Neural cell (in vitro differentiated cells): ENCODE measurements at regions not wholly inside any gene's neighbourhood (a gene's known extent, or its start where the extent isn't known, plus 50 kb on each side); places are given as distances from the start of the nearest gene placed in this dataset.

Experiments used
- H2AFZ ChIP-seq: fragments of 200-600, 300-800 bp; sonication (generic), shearing (Covaris generic); 2 replicates; pipeline ENCODE4 v1.6.0; 2014; ENCODE audit warnings: low read depth, mild to moderate bottlenecking, antibody characterized with exemption, low read length, moderate library complexity
- H3F3A ChIP-seq: fragments of 200-600 bp; shearing (Covaris generic); 2 replicates; pipeline ENCODE4 v1.6.1; 2016; ENCODE audit warnings: mild to moderate bottlenecking, moderate library complexity, mixed read lengths, antibody characterized with exemption, low read length; ENCODE audit not compliant: insufficient read depth, poor library complexity, severe bottlenecking
- H3K27ac ChIP-seq: fragments of 200-600, 300-800 bp; sonication (generic), shearing (Covaris generic); 2 replicates; pipeline ENCODE4 v1.5.1; 2014; ENCODE audit warnings: mild to moderate bottlenecking, low read length, moderate library complexity
- H3K27me3 ChIP-seq: fragments of 300-800, 200-600 bp; sonication (generic), shearing (Covaris generic); 2 replicates; pipeline ENCODE4 v1.6.0; 2014; ENCODE audit warnings: mild to moderate bottlenecking, low read depth, low read length, moderate library complexity; ENCODE audit not compliant: insufficient read depth
- H3K36me3 ChIP-seq: fragments of 300-800, 200-600 bp; sonication (generic), shearing (Covaris generic); 2 replicates; pipeline ENCODE4 v1.5.1; 2014; ENCODE audit warnings: mild to moderate bottlenecking, antibody characterized with exemption, low read length, moderate library complexity; ENCODE audit not compliant: insufficient read depth
- H3K4me2 ChIP-seq: fragments of 300-800, 200-600 bp; sonication (generic), shearing (Covaris generic); 2 replicates; pipeline ENCODE4 v1.6.0; 2014; ENCODE audit warnings: mild to moderate bottlenecking, low read length
- H3K4me3 ChIP-seq: fragments of 300-800, 200-600 bp; sonication (generic), shearing (Covaris generic); 2 replicates; pipeline ENCODE4 v1.5.1; 2014; ENCODE audit warnings: mild to moderate bottlenecking, low read length, moderate library complexity
- H3K79me2 ChIP-seq: fragments of 200-600 bp; shearing (Covaris generic); replicated peaks from 2 replicates; pipeline ENCODE4 v1.6.0; 2014; ENCODE audit warnings: mild to moderate bottlenecking, low read length, moderate library complexity; ENCODE audit not compliant: insufficient read depth
- H3K9ac ChIP-seq: fragments of 300-800, 200-600 bp; sonication (generic), shearing (Covaris generic); 2 replicates; pipeline ENCODE4 v1.6.1; 2016; ENCODE audit warnings: mild to moderate bottlenecking, low read length, mixed read lengths
- H3K9me2 ChIP-seq: fragments of 200-600 bp; shearing (Covaris generic); 2 replicates; pipeline ENCODE4 v1.6.1; 2016; ENCODE audit warnings: mild to moderate bottlenecking, low read length, mixed read lengths; ENCODE audit not compliant: insufficient read depth
- H3K9me3 ChIP-seq: fragments of 200-600, 300-800 bp; sonication (generic), shearing (Covaris generic); 2 replicates; pipeline ENCODE4 v1.6.1; 2016; ENCODE audit warnings: mild to moderate bottlenecking, mixed run types, low read length, moderate library complexity, mixed read lengths
- H4K20me1 ChIP-seq: fragments of 200-600 bp; shearing (Covaris generic); 2 replicates; pipeline ENCODE4 v1.6.1; 2016; ENCODE audit warnings: mild to moderate bottlenecking, mixed run types; ENCODE audit not compliant: insufficient read depth
- CTCF ChIP-seq: fragments of 450-650 bp; IDR thresholded peaks from 2 replicates; pipeline ENCODE4 v1.5.1; 2014; ENCODE audit warnings: antibody characterized with exemption, mild to moderate bottlenecking, moderate library complexity; ENCODE audit not compliant: poor library complexity, severe bottlenecking
- EP300 ChIP-seq: fragments of 450-650 bp; conservative IDR thresholded peaks from 2 replicates; pipeline ENCODE4 v1.6.1; 2014; ENCODE audit warnings: antibody characterized with exemption, mild to moderate bottlenecking, moderate library complexity; ENCODE audit not compliant: poor library complexity, severe bottlenecking
- EZH2 ChIP-seq: fragments of 200-600, 300-800 bp; shearing (Covaris generic), sonication (generic); IDR thresholded peaks from 2 replicates; pipeline ENCODE4 v1.6.1; 2014; ENCODE audit warnings: antibody characterized with exemption, low read length, borderline replicate concordance, mild to moderate bottlenecking; ENCODE audit not compliant: insufficient read depth, poor library complexity, severe bottlenecking
- MXI1 ChIP-seq: fragments of 450-650 bp; conservative IDR thresholded peaks from 2 replicates; pipeline ENCODE4 v1.6.1; 2014; ENCODE audit warnings: antibody characterized with exemption, mild to moderate bottlenecking; ENCODE audit not compliant: poor library complexity, severe bottlenecking
- POLR2AphosphoS5 ChIP-seq: IDR thresholded peaks from 2 replicates; pipeline ENCODE4 v1.6.1; 2012
- RAD21 ChIP-seq: fragments of 450-650 bp; conservative IDR thresholded peaks from 2 replicates; pipeline ENCODE4 v1.6.1; 2014; ENCODE audit warnings: antibody characterized with exemption, mild to moderate bottlenecking, moderate library complexity
- SMC3 ChIP-seq: fragments of 450-650 bp; conservative IDR thresholded peaks from 2 replicates; pipeline ENCODE4 v1.6.1; 2014; ENCODE audit warnings: antibody characterized with exemption, mild to moderate bottlenecking, moderate library complexity; ENCODE audit not compliant: poor library complexity
- TAF1 ChIP-seq: IDR thresholded peaks from 2 replicates; pipeline ENCODE4 v1.6.1; 2012; ENCODE audit warnings: low read depth
- TF ChIP-seq, protein P1 (sequence below): IDR thresholded peaks from 2 replicates; pipeline ENCODE4 v1.6.1; 2012; ENCODE audit warnings: borderline replicate concordance

DNA sequence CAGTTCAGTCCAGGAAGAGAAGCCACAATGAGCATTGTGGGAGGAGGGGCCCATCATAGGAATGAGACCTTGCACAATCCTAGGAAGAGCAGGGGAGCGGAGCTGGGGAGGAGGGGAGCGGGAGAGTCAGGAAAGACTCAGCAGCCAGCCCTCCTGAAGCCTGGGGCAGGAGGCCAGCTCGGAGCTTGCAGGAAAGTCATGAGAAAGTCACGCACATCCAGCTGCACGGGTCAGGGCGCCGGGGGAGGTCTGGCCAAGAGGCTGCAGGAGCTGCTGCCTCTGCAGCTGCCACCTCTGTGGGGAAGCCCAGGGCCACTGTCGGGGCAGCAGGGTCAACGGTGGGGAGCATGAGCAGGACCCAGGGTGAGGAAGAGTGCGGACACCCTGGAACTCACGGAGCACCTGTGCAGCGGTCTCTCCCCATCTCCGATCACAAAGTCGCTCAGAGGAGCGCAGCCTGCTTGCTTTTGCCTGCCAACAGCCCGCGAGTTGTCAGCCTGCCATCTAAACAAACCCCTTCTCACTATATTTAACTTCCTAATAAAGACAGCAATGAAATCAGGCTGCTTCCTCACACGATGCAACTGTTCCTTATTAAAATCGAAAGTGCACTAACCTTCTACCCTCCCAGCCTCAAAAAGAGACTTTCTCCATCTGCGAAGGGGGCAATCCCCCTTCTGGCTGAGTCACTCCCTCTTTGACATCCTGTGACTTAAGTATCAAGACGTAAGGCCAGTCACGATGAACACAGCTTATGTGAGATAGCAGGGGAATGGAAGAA is 52.9 kb upstream of the RTL6 start:
- Histone ChIP-seq H3K4me3 (no peak overlapping the region), H3K9me2 (no peaks in the 10 kb centered on the region), H3K9ac (no peak overlapping the region), H3K79me2 (no peaks in the 10 kb centered on the region), H3F3A (no peaks in the 10 kb centered on the region), H3K27ac (no peak overlapping the region), H2AFZ (no peak overlapping the region), H4K20me1 (no peaks in the 10 kb centered on the region), H3K36me3 (no peaks in the 10 kb centered on the region), H3K4me2 (no peak overlapping the region), H3K27me3 (no peaks in the 10 kb centered on the region), H3K9me3 (no peaks in the 10 kb centered on the region)
- TF ChIP-seq EP300 (no peak), CTCF (no peak)

GRCh38 chr22:44549701-44550100 is 51.7 kb upstream of the RTL6 start:
- H3F3A ChIP-seq, result no peaks in the 10 kb centered on the region

More at GRCh38 chr22:44549701-44550100, 51.7 kb upstream of the RTL6 start:
- Histone ChIP-seq H3K27me3 (no peaks in the 10 kb centered on the region), H2AFZ (no peak overlapping the region), H3K36me3 (no peaks in the 10 kb centered on the region), H3K9me3 (no peaks in the 10 kb centered on the region), H3K9ac (no peak overlapping the region), H3K9me2 (no peaks in the 10 kb centered on the region), H3K27ac (no peak overlapping the region), H3K4me2 (no peak overlapping the region), H3K79me2 (no peaks in the 10 kb centered on the region), H4K20me1 (no peaks in the 10 kb centered on the region), H3K4me3 (no peak overlapping the region)
- TF ChIP-seq CTCF (no peak), TAF1 (no peak), EZH2 (no peak), SMC3 (no peak), EP300 (no peak), MXI1 (no peak), RAD21 (no peak), POLR2AphosphoS5 (no peak)
- TF ChIP-seq, protein P1, sequence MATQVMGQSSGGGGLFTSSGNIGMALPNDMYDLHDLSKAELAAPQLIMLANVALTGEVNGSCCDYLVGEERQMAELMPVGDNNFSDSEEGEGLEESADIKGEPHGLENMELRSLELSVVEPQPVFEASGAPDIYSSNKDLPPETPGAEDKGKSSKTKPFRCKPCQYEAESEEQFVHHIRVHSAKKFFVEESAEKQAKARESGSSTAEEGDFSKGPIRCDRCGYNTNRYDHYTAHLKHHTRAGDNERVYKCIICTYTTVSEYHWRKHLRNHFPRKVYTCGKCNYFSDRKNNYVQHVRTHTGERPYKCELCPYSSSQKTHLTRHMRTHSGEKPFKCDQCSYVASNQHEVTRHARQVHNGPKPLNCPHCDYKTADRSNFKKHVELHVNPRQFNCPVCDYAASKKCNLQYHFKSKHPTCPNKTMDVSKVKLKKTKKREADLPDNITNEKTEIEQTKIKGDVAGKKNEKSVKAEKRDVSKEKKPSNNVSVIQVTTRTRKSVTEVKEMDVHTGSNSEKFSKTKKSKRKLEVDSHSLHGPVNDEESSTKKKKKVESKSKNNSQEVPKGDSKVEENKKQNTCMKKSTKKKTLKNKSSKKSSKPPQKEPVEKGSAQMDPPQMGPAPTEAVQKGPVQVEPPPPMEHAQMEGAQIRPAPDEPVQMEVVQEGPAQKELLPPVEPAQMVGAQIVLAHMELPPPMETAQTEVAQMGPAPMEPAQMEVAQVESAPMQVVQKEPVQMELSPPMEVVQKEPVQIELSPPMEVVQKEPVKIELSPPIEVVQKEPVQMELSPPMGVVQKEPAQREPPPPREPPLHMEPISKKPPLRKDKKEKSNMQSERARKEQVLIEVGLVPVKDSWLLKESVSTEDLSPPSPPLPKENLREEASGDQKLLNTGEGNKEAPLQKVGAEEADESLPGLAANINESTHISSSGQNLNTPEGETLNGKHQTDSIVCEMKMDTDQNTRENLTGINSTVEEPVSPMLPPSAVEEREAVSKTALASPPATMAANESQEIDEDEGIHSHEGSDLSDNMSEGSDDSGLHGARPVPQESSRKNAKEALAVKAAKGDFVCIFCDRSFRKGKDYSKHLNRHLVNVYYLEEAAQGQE, result no peak
